WTC11 (cell line): ENCODE measurements at regions not wholly inside any gene's neighbourhood (a gene's known extent, or its start where the extent isn't known, plus 50 kb on each side); places are given as distances from the start of the nearest gene placed in this dataset.

ENCODE experiments used
- ATAC-seq: fragments of 200-7000 bp; cut with Tn5 transposase; 2 replicates; pipeline ENCODE4 v1.10.0; 2021; ENCODE audit warnings: mild to moderate bottlenecking, moderate library complexity
- CTCF ChIA-PET: fragments of 300-600 bp; sonication (Branson Sonifier 250); formaldehyde crosslinking; loops from one replicate; lab custom pipeline; 2021; ENCODE audit warnings: antibody characterized with exemption; lab: Charles Lee
- POLR2A ChIA-PET: fragments of 350-600 bp; sonication (Branson Sonifier 250); formaldehyde crosslinking; loops from one replicate; lab custom pipeline; 2021; ENCODE audit warnings: antibody characterized with exemption; lab: Charles Lee
- DNase-seq: peaks from one replicate; pipeline ENCODE4 v3.0.0; 2021; ENCODE audit warnings: low spot score
- H3K27ac Mint-ChIP-seq: 2 replicates; pipeline ENCODE4 v1.8.0; 2021; ENCODE audit warnings: mixed read lengths
- H3K27me3 Mint-ChIP-seq: 2 replicates; pipeline ENCODE4 v1.8.0; 2021; ENCODE audit warnings: low read depth, mild to moderate bottlenecking, moderate library complexity, mixed read lengths
- H3K36me3 Mint-ChIP-seq: 2 replicates; pipeline ENCODE4 v1.8.0; 2021; ENCODE audit warnings: mixed read lengths
- H3K4me1 Mint-ChIP-seq: 2 replicates; pipeline ENCODE4 v1.8.0; 2022; ENCODE audit warnings: mixed read lengths
- H3K4me3 Mint-ChIP-seq: 2 replicates; pipeline ENCODE4 v1.8.0; 2021; ENCODE audit warnings: mild to moderate bottlenecking, moderate library complexity, mixed read lengths
- H3K9me3 Mint-ChIP-seq: 2 replicates; pipeline ENCODE4 v1.8.0; 2021; ENCODE audit warnings: mixed read lengths
- FOXK1 ChIP-seq: sonication (generic); formaldehyde crosslinking; IDR thresholded peaks from 2 replicates; pipeline ENCODE4 v1.8.0; 2022; ENCODE audit warnings: mild to moderate bottlenecking, moderate library complexity, missing genetic modification reagents
- HMGA2 ChIP-seq: fragments of 250-450 bp; sonication (Bioruptor Pico); IDR thresholded peaks from 2 replicates; pipeline ENCODE4 v1.4.0; 2021; ENCODE audit warnings: mild to moderate bottlenecking, moderate library complexity
- PRRX2 ChIP-seq: fragments of 250-450 bp; sonication (Bioruptor Pico); IDR thresholded peaks from 2 replicates; pipeline ENCODE4 v1.8.0; 2021; ENCODE audit warnings: mild to moderate bottlenecking
- RORB ChIP-seq: fragments of 250-450 bp; sonication (Bioruptor Pico); IDR thresholded peaks from 2 replicates; pipeline ENCODE4 v1.9.0; 2021; ENCODE audit warnings: mild to moderate bottlenecking
- SMAD3 ChIP-seq: sonication (generic); formaldehyde crosslinking; IDR thresholded peaks from 2 replicates; pipeline ENCODE4 v1.8.0; 2022; ENCODE audit warnings: missing genetic modification reagents, mild to moderate bottlenecking, borderline replicate concordance
- SP1 ChIP-seq: sonication (generic); formaldehyde crosslinking; conservative IDR thresholded peaks from 2 replicates; pipeline ENCODE4 v1.8.1; 2022; ENCODE audit warnings: missing genetic modification reagents
- ZNF263 ChIP-seq: sonication (generic); formaldehyde crosslinking; IDR thresholded peaks from 2 replicates; pipeline ENCODE4 v1.8.1; 2022; ENCODE audit warnings: low read depth, mild to moderate bottlenecking, moderate library complexity, missing genetic modification reagents
- TF ChIP-seq, protein P1 (sequence below): sonication (generic); formaldehyde crosslinking; IDR thresholded peaks from 2 replicates; pipeline ENCODE4 v1.8.1; 2023; ENCODE audit warnings: mild to moderate bottlenecking, missing genetic modification reagents, moderate library complexity
- TF ChIP-seq, protein P2 (sequence below): fragments of 200-600 bp; IDR thresholded peaks from 2 replicates; pipeline ENCODE4 v1.8.0; 2022; ENCODE audit warnings: antibody characterized with exemption
- TF ChIP-seq, protein P3 (sequence below): sonication (generic); formaldehyde crosslinking; conservative IDR thresholded peaks from 2 replicates; pipeline ENCODE4 v1.8.1; 2022; ENCODE audit warnings: mild to moderate bottlenecking, missing genetic modification reagents
- TF ChIP-seq, protein P4 (sequence below): sonication (generic); formaldehyde crosslinking; IDR thresholded peaks from 2 replicates; pipeline ENCODE4 v1.8.1; 2023; ENCODE audit warnings: mild to moderate bottlenecking, missing genetic modification reagents, moderate library complexity
- TF ChIP-seq, protein P5 (sequence below): sonication (generic); formaldehyde crosslinking; IDR thresholded peaks from 2 replicates; pipeline ENCODE4 v1.8.0; 2022; ENCODE audit warnings: missing genetic modification reagents
- TF ChIP-seq, protein P6 (sequence below): sonication (generic); formaldehyde crosslinking; IDR thresholded peaks from 2 replicates; pipeline ENCODE4 v1.8.0; 2022; ENCODE audit warnings: mild to moderate bottlenecking, missing genetic modification reagents
- TF ChIP-seq, protein P7 (sequence below): fragments of 250-450 bp; sonication (Bioruptor Pico); IDR thresholded peaks from 2 replicates; pipeline ENCODE4 v1.9.0; 2021; ENCODE audit warnings: mild to moderate bottlenecking, borderline replicate concordance
- TF ChIP-seq, protein P8 (sequence below): sonication (generic); formaldehyde crosslinking; IDR thresholded peaks from 2 replicates; pipeline ENCODE4 v1.8.0; 2023; ENCODE audit warnings: missing genetic modification reagents

DNA sequence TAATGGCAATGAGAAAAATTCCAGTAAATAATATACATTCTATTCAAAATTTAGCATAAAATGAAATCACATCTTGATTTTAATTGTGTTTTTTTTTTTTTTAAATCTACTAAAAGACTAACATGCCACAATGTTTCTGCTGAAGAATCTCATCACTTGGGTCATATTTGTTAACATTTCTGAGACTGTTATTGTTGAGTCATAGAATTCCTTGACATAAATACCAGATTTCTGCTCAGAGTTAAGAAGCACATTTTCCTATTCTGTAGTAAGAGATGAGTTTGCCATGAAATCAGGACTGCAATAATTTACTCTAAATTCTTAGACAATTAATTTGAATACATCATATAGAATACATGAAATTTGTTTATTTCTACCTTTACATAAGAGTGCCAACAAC lies 154.9 kb upstream of the KYNU start:
- no peak for TF ChIP-seq SMAD3 (CRISPR knock-in tag)
- TF ChIP-seq HMGA2 (CRISPR knock-in tag) = no peak
- TF ChIP-seq PRRX2 (CRISPR knock-in tag) = no peak
- TF ChIP-seq ZNF263 = no peak
- TF ChIP-seq RORB (CRISPR knock-in tag) = no peak
- TF ChIP-seq, protein P1, sequence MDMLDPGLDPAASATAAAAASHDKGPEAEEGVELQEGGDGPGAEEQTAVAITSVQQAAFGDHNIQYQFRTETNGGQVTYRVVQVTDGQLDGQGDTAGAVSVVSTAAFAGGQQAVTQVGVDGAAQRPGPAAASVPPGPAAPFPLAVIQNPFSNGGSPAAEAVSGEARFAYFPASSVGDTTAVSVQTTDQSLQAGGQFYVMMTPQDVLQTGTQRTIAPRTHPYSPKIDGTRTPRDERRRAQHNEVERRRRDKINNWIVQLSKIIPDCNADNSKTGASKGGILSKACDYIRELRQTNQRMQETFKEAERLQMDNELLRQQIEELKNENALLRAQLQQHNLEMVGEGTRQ = no peak
- CTCF ChIA-PET = no interaction called here
- Mint-ChIP-seq H3K36me3 (peaks cover 3% of the 10 kb centered on the region), H3K9me3 (peaks cover 9% of the 10 kb centered on the region), H3K27ac (no peak overlapping the region), H3K4me1 (peaks cover 34% of the 10 kb centered on the region), H3K4me3 (no peak overlapping the region), H3K27me3 (no peaks in the 10 kb centered on the region)
- no peak for ATAC-seq
- no peak for DNase-seq
- POLR2A ChIA-PET = no interaction called here

DNA sequence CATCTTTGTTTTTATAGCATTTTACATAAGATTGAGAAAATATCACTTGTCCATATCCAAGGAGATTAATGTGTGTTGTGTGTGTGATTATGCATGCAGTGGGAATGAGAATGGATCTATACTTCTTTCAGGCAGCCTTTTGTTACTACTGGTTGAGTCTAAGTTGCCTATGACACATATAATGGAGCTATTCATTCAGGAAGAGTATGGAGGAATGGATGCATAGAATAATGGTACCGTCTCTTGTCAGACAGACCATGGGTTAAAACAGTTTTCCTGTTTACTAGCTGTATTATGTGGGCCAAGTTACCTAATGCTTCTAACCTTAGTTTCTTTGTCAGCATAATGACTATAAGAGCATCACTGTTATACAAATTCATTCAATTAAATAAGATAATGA lies 155.4 kb upstream of the KYNU start:
- DNase-seq (no peak), ATAC-seq (no peak)
- Mint-ChIP-seq H3K27ac (no peak overlapping the region), H3K4me1 (peaks cover 39% of the 10 kb centered on the region), H3K4me3 (no peak overlapping the region), H3K36me3 (no peaks in the 10 kb centered on the region), H3K9me3 (peaks cover 5% of the 10 kb centered on the region)
- CTCF ChIA-PET = no interaction called here
- TF ChIP-seq, protein P2, sequence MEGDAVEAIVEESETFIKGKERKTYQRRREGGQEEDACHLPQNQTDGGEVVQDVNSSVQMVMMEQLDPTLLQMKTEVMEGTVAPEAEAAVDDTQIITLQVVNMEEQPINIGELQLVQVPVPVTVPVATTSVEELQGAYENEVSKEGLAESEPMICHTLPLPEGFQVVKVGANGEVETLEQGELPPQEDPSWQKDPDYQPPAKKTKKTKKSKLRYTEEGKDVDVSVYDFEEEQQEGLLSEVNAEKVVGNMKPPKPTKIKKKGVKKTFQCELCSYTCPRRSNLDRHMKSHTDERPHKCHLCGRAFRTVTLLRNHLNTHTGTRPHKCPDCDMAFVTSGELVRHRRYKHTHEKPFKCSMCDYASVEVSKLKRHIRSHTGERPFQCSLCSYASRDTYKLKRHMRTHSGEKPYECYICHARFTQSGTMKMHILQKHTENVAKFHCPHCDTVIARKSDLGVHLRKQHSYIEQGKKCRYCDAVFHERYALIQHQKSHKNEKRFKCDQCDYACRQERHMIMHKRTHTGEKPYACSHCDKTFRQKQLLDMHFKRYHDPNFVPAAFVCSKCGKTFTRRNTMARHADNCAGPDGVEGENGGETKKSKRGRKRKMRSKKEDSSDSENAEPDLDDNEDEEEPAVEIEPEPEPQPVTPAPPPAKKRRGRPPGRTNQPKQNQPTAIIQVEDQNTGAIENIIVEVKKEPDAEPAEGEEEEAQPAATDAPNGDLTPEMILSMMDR = no peak
- no peak for TF ChIP-seq FOXK1
- TF ChIP-seq, protein P3, sequence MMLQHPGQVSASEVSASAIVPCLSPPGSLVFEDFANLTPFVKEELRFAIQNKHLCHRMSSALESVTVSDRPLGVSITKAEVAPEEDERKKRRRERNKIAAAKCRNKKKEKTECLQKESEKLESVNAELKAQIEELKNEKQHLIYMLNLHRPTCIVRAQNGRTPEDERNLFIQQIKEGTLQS (CRISPR knock-in tag) = no peak
- TF ChIP-seq, protein P4, sequence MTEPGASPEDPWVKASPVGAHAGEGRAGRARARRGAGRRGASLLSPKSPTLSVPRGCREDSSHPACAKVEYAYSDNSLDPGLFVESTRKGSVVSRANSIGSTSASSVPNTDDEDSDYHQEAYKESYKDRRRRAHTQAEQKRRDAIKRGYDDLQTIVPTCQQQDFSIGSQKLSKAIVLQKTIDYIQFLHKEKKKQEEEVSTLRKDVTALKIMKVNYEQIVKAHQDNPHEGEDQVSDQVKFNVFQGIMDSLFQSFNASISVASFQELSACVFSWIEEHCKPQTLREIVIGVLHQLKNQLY (CRISPR knock-in tag) = no peak
- TF ChIP-seq, protein P5, sequence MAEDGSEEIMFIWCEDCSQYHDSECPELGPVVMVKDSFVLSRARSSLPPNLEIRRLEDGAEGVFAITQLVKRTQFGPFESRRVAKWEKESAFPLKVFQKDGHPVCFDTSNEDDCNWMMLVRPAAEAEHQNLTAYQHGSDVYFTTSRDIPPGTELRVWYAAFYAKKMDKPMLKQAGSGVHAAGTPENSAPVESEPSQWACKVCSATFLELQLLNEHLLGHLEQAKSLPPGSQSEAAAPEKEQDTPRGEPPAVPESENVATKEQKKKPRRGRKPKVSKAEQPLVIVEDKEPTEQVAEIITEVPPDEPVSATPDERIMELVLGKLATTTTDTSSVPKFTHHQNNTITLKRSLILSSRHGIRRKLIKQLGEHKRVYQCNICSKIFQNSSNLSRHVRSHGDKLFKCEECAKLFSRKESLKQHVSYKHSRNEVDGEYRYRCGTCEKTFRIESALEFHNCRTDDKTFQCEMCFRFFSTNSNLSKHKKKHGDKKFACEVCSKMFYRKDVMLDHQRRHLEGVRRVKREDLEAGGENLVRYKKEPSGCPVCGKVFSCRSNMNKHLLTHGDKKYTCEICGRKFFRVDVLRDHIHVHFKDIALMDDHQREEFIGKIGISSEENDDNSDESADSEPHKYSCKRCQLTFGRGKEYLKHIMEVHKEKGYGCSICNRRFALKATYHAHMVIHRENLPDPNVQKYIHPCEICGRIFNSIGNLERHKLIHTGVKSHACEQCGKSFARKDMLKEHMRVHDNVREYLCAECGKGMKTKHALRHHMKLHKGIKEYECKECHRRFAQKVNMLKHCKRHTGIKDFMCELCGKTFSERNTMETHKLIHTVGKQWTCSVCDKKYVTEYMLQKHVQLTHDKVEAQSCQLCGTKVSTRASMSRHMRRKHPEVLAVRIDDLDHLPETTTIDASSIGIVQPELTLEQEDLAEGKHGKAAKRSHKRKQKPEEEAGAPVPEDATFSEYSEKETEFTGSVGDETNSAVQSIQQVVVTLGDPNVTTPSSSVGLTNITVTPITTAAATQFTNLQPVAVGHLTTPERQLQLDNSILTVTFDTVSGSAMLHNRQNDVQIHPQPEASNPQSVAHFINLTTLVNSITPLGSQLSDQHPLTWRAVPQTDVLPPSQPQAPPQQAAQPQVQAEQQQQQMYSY = no peak
- TF ChIP-seq, protein P6, sequence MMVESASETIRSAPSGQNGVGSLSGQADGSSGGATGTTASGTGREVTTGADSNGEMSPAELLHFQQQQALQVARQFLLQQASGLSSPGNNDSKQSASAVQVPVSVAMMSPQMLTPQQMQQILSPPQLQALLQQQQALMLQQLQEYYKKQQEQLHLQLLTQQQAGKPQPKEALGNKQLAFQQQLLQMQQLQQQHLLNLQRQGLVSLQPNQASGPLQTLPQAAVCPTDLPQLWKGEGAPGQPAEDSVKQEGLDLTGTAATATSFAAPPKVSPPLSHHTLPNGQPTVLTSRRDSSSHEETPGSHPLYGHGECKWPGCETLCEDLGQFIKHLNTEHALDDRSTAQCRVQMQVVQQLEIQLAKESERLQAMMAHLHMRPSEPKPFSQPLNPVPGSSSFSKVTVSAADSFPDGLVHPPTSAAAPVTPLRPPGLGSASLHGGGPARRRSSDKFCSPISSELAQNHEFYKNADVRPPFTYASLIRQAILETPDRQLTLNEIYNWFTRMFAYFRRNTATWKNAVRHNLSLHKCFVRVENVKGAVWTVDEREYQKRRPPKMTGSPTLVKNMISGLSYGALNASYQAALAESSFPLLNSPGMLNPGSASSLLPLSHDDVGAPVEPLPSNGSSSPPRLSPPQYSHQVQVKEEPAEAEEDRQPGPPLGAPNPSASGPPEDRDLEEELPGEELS (CRISPR knock-in tag) = no peak
- TF ChIP-seq SP1 (CRISPR knock-in tag) = no peak
- TF ChIP-seq, protein P7, sequence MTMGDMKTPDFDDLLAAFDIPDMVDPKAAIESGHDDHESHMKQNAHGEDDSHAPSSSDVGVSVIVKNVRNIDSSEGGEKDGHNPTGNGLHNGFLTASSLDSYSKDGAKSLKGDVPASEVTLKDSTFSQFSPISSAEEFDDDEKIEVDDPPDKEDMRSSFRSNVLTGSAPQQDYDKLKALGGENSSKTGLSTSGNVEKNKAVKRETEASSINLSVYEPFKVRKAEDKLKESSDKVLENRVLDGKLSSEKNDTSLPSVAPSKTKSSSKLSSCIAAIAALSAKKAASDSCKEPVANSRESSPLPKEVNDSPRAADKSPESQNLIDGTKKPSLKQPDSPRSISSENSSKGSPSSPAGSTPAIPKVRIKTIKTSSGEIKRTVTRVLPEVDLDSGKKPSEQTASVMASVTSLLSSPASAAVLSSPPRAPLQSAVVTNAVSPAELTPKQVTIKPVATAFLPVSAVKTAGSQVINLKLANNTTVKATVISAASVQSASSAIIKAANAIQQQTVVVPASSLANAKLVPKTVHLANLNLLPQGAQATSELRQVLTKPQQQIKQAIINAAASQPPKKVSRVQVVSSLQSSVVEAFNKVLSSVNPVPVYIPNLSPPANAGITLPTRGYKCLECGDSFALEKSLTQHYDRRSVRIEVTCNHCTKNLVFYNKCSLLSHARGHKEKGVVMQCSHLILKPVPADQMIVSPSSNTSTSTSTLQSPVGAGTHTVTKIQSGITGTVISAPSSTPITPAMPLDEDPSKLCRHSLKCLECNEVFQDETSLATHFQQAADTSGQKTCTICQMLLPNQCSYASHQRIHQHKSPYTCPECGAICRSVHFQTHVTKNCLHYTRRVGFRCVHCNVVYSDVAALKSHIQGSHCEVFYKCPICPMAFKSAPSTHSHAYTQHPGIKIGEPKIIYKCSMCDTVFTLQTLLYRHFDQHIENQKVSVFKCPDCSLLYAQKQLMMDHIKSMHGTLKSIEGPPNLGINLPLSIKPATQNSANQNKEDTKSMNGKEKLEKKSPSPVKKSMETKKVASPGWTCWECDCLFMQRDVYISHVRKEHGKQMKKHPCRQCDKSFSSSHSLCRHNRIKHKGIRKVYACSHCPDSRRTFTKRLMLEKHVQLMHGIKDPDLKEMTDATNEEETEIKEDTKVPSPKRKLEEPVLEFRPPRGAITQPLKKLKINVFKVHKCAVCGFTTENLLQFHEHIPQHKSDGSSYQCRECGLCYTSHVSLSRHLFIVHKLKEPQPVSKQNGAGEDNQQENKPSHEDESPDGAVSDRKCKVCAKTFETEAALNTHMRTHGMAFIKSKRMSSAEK (CRISPR knock-in tag) = no peak
- TF ChIP-seq, protein P8, sequence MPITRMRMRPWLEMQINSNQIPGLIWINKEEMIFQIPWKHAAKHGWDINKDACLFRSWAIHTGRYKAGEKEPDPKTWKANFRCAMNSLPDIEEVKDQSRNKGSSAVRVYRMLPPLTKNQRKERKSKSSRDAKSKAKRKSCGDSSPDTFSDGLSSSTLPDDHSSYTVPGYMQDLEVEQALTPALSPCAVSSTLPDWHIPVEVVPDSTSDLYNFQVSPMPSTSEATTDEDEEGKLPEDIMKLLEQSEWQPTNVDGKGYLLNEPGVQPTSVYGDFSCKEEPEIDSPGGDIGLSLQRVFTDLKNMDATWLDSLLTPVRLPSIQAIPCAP = no peak
- TF ChIP-seq, all 79 proteins: peak for 0
- POLR2A ChIA-PET = no interaction called here
- H3K27me3 Mint-ChIP-seq = no peaks in the 10 kb centered on the region
